ENCODE measurements at regions not wholly inside any gene's neighbourhood (a gene's known extent, or its start where the extent isn't known, plus 50 kb on each side); places are given as distances from the start of the nearest gene placed in this dataset.

GRCh38 chr6:15033850-15034203, 212.0 kb upstream of the JARID2 start:
- no peak for TF ChIP-seq GATA2 (IDR thresholded peaks at IDR 0.05; ENCODE audit: low read depth, low read length)
- TF ChIP-seq GATA3 (IDR thresholded peaks at IDR 0.05; ENCODE audit: low read depth, low read length): no peak
